ENCODE measurements at regions not wholly inside any gene's neighbourhood (a gene's known extent, or its start where the extent isn't known, plus 50 kb on each side); places are given as distances from the start of the nearest gene placed in this dataset.

DNA sequence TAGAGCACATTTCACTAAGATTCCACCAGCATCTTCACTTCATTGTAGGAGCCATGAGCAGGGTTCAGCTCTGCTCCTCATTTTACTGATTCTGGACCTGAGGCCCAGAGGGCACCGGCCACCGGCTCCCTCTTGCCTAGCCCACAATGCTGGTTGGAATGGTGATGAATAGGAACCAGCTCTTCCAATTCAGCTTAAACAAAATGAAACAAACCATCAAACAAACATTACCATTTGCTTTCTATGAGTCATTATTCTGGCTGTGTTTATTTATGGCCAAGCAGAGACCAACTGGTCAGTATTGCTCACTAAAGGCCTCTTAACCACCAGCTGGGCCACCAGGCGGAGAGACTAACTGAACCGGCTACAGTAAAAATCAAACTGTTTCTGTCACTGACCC is 176.7 kb downstream of the MTX2 start:
- DNase-seq (ENCODE audit: low spot score) (no peak), ATAC-seq (ENCODE audit: insufficient number of reproducible peaks, low FRiP score, low read depth) (no peak)
- no peaks in the 10 kb centered on the region for H3K27me3 ChIP-seq (replicated peaks; ENCODE audit: insufficient read depth)
- TF ChIP-seq CTCF (IDR thresholded peaks at IDR 0.05), result no peak
- H3K36me3 ChIP-seq, result no peaks in the 10 kb centered on the region
- H3K27ac ChIP-seq, result no peak overlapping the region
- H3K4me1 ChIP-seq (ENCODE audit: control insufficient read depth in 1 of 2, low read depth in 2 of 2), result no peaks in the 10 kb centered on the region
- no peak overlapping the region for H3K4me3 ChIP-seq
- H3K9me3 ChIP-seq, result no peaks in the 10 kb centered on the region

- H3K4me3 ChIP-seq, result no peak overlapping the region
- H3K27me3 ChIP-seq (replicated peaks; ENCODE audit: insufficient read depth), result no peaks in the 10 kb centered on the region
- no peak for DNase-seq (ENCODE audit: low spot score)
- TF ChIP-seq CTCF (IDR thresholded peaks at IDR 0.05), result no peak
- H3K4me1 ChIP-seq (ENCODE audit: control insufficient read depth in 1 of 2, low read depth in 2 of 2), result no peaks in the 10 kb centered on the region
- H3K36me3 ChIP-seq, result no peaks in the 10 kb centered on the region
- no peaks in the 10 kb centered on the region for H3K9me3 ChIP-seq
- H3K27ac ChIP-seq, result no peak overlapping the region
- ATAC-seq (ENCODE audit: insufficient number of reproducible peaks, low FRiP score, low read depth), result no peak
Observed at GRCh38 chr2:176446718-176447414, 177.6 kb downstream of the MTX2 start.

- no peak for DNase-seq (ENCODE audit: low spot score)
- TF ChIP-seq CTCF (IDR thresholded peaks at IDR 0.05), result no peak
- Histone ChIP-seq H3K4me1 (ENCODE audit: control insufficient read depth in 1 of 2, low read depth in 2 of 2) (no peaks in the 10 kb centered on the region), H3K27me3 (replicated peaks; ENCODE audit: insufficient read depth) (no peaks in the 10 kb centered on the region), H3K36me3 (no peaks in the 10 kb centered on the region), H3K27ac (no peak overlapping the region), H3K9me3 (no peaks in the 10 kb centered on the region), H3K4me3 (no peak overlapping the region)
- ATAC-seq (ENCODE audit: insufficient number of reproducible peaks, low FRiP score, low read depth), result no peak
Observed at GRCh38 chr2:176447616-176448015, 178.4 kb downstream of the MTX2 start.

DNA sequence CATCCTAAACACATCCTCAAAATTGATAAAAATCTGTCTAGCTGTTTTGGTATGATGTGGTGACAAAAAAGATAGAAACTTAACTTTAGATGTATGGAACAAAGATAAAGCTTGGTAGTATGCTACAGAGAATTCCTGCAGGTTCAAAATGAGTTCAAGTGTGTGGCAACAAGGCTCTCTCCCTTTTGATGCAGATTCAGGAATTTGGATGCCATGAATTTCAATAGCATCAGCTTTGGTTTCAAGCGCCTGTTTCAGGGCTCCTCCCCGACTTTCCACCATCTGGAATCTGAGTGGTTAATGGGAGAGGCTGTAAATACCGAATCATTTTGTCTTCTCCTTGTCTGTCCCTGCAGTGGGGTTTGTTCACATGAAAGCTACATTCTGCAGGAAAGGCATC is 180.6 kb downstream of the MTX2 start:
- Histone ChIP-seq H3K27me3 (replicated peaks; ENCODE audit: insufficient read depth) (no peaks in the 10 kb centered on the region), H3K27ac (no peak overlapping the region), H3K4me1 (ENCODE audit: control insufficient read depth in 1 of 2, low read depth in 2 of 2) (peaks cover 0 to 5% of the 10 kb centered on the region in 2 donors), H3K4me3 (no peak overlapping the region), H3K36me3 (no peaks in the 10 kb centered on the region), H3K9me3 (no peaks in the 10 kb centered on the region)
- DNase-seq (ENCODE audit: low spot score) (no peak), ATAC-seq (ENCODE audit: insufficient number of reproducible peaks, low FRiP score, low read depth) (no peak)
- no peak for TF ChIP-seq CTCF (IDR thresholded peaks at IDR 0.05)

DNA sequence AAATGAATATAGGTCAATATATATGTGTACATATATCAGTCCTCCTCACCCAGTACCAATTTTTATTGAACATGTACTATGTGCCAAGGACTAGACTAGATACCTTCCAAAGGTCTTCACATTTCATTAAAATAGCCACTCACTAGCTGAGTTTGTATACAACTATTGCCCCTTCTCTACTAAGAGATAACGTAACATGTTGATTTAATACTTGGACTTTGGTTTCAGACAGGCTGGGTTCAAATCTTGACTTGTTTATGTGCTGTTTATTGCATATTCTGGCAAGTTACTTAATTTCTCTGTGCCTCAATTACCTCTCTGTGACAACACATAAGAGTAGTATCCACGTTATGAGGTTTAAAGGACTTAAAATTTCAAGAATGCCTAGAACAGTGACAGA is 184.5 kb downstream of the MTX2 start:
- Histone ChIP-seq H3K4me1 (ENCODE audit: control insufficient read depth in 1 of 2, low read depth in 2 of 2) (peaks cover 0 to 5% of the 10 kb centered on the region in 2 donors), H3K36me3 (no peaks in the 10 kb centered on the region), H3K27me3 (replicated peaks; ENCODE audit: insufficient read depth) (no peaks in the 10 kb centered on the region), H3K27ac (no peak overlapping the region), H3K4me3 (no peak overlapping the region), H3K9me3 (no peaks in the 10 kb centered on the region)
- TF ChIP-seq CTCF (IDR thresholded peaks at IDR 0.05), result no peak
- ATAC-seq (ENCODE audit: insufficient number of reproducible peaks, low FRiP score, low read depth) (no peak), DNase-seq (ENCODE audit: low spot score) (no peak)

All from thoracic aorta (tissue), 2 donors.